Right lobe of liver (tissue), 6 donors: ENCODE measurements at regions not wholly inside any gene's neighbourhood (a gene's known extent, or its start where the extent isn't known, plus 50 kb on each side); places are given as distances from the start of the nearest gene placed in this dataset.

Source experiments
- ATAC-seq, 4 donors: fragments of 200-7000 bp; cut with Tn5 transposase; one replicate each; pipeline ENCODE4 v1.9.1; 2020; ENCODE audit warnings: mild to moderate bottlenecking in 4 of 4, moderate library complexity in 4 of 4
- DNase-seq, 3 donors: peaks; one replicate each; pipeline ENCODE4 v3.0.0-alpha.2; 2020
- H3K27ac ChIP-seq, 3 donors: fragments of 200-600 bp; one replicate each; pipeline ENCODE4 v1.8.0; 2022
- H3K27me3 ChIP-seq, 2 donors: fragments of 200-600 bp; one replicate each; pipeline ENCODE4 v1.8.0; 2022
- H3K36me3 ChIP-seq, 4 donors: fragments of 200-600 bp; sonication (generic) in 1 of 4; one replicate each; pipeline versions ENCODE4 v1.5.1 to v1.8.0; 2017 to 2022; ENCODE audit warnings: control low read depth in 1 of 4
- H3K4me1 ChIP-seq, 4 donors: fragments of 200-600 bp; sonication (generic) in 1 of 4; one replicate each; pipeline versions ENCODE4 v1.5.1 to v1.8.0; 2017 to 2022; ENCODE audit warnings: control low read depth in 1 of 4
- H3K4me3 ChIP-seq, 3 donors: fragments of 200-600 bp; one replicate each; pipeline ENCODE4 v1.8.0; 2022
- H3K9me3 ChIP-seq, 4 donors: fragments of 200-600 bp; sonication (generic) in 1 of 4; one replicate each; pipeline versions ENCODE4 v1.5.1 to v1.8.0; 2017 to 2022; ENCODE audit warnings: control low read depth in 1 of 4
- CTCF ChIP-seq, 4 donors: fragments of 200-600 bp in 3 of 4; fragments of 450-650 bp in 1 of 4; IDR thresholded peaks; one replicate each; pipeline versions ENCODE4 v1.5.1 to v1.8.0; 2016 to 2022; ENCODE audit warnings: antibody characterized with exemption in 4 of 4, mild to moderate bottlenecking in 2 of 4
- POLR2A ChIP-seq: fragments of 450-650 bp; IDR thresholded peaks from one replicate; pipeline ENCODE4 v1.6.1; 2017; ENCODE audit warnings: antibody characterized with exemption, mild to moderate bottlenecking
- WGBS: methylation state at CpG from one replicate; pipeline ENCODE4 v1.1.6; 2018; ENCODE audit warnings: low coverage, low lambda C conversion rate; ENCODE audit not compliant: insufficient coverage; ENCODE audit errors: missing lambda C conversion rate; 5-methylcytosine and 5-hydroxymethylcytosine counted together
- intact Hi-C, 2 donors: fragments of 100-400 bp; cut with DNase I; formaldehyde crosslinking; loops; one replicate each; pipeline versions ENCODE4 v1.11.2 to v1.14.1; 2022
- small RNA-seq, 2 experiments: library from RNA; depleted of rRNA; stranded (forward); fragments of <200 nt; gene quantifications; one replicate each; pipeline ENCODE3, GENCODE V24; 2016
- donor health status: DM: no; HTN: yes; CAD: no.
- donor health status: DM: no; HTN: no; CAD: no.
- donor health status: DM: no; HTN: no; CAD: no.
- donor health status: DM: no; HTN: yes; CAD: no.
- donor health status: DM: no; HTN: yes; CAD: no.

- no peaks in the 10 kb centered on the region for H3K4me1 ChIP-seq
- no peaks in the 10 kb centered on the region for H3K27me3 ChIP-seq
- no peak overlapping the region for H3K27ac ChIP-seq
- TF ChIP-seq POLR2A = no peak
- TF ChIP-seq CTCF (IDR thresholded peaks at IDR 0.05) = no peak
- no peaks in the 10 kb centered on the region for H3K36me3 ChIP-seq
- DNase-seq (no peak), ATAC-seq (no peak)
- intact Hi-C loops = no loop called here
- no peaks in the 10 kb centered on the region for H3K9me3 ChIP-seq
- 32% methylated on average over 19 of the region's 53 CpGs for WGBS
- H3K4me3 ChIP-seq = no peak overlapping the region
These were observed 153.8 kb downstream of the BCL11B start for GRCh38 chr14:99118046-99118721.

- H3K4me1 ChIP-seq = no peaks in the 10 kb centered on the region
- no peak for DNase-seq
- no peaks in the 10 kb centered on the region for H3K36me3 ChIP-seq
- WGBS = 29% methylated on average over 7 of the region's 13 CpGs
- H3K27ac ChIP-seq = no peak overlapping the region
- no peaks in the 10 kb centered on the region for H3K9me3 ChIP-seq
- TF ChIP-seq CTCF (IDR thresholded peaks at IDR 0.05) = no peak
- no peak for TF ChIP-seq POLR2A
- no peaks in the 10 kb centered on the region for H3K27me3 ChIP-seq
- intact Hi-C loops = no loop called here
- ATAC-seq = no peak
- no peak overlapping the region for H3K4me3 ChIP-seq
These were observed 153.1 kb downstream of the BCL11B start for GRCh38 chr14:99118946-99119345.

Small RNAs in the stretch of these regions (small RNA-seq; reads per million reads assigned to genes)
- gene AL162151.2 = 0 reads per million in 2 experiments
- gene RN7SL714P = 0 reads per million in 2 experiments
